Endothelial cell of umbilical vein (primary cell): ENCODE measurements at regions not wholly inside any gene's neighbourhood (a gene's known extent, or its start where the extent isn't known, plus 50 kb on each side); places are given as distances from the start of the nearest gene placed in this dataset.

Source experiments
- BruUV-seq: library from RNA; stranded (reverse); fragments of 400-500 nt; replicated peaks from 2 replicates; lab custom pipeline; 2021; lab: Mats Ljungman, UMichigan
- CTCF ChIA-PET: fragments of 300-600, 350-600 bp; sonication (Branson Sonifier 250); formaldehyde crosslinking; loops from one replicate; lab custom pipeline; 2021; ENCODE audit warnings: antibody characterized with exemption, inconsistent platforms; lab: Charles Lee
- POLR2A ChIA-PET: fragments of 300-600, 350-600 bp; sonication (Branson Sonifier 250); formaldehyde crosslinking; loops from one replicate; lab custom pipeline; 2021; ENCODE audit warnings: antibody characterized with exemption, inconsistent platforms; lab: Charles Lee
- DNase-seq: peaks from one replicate; pipeline ENCODE4 v3.0.0-alpha.2; 2011; ENCODE audit warnings: low read depth, low spot score
- FAIRE-seq: peaks from 2 replicates; lab custom pipeline; 2011; peaks lifted over from hg19 to GRCh38; lab: Jason Lieb, UNC
- H2AFZ ChIP-seq: 2 replicates; pipeline ENCODE4 v1.6.0; 2012; ENCODE audit warnings: low read depth, low read length, control low read depth, inconsistent platforms
- H3K27ac ChIP-seq: 2 replicates; pipeline ENCODE4 v1.5.1; 2011; ENCODE audit warnings: low read depth, mild to moderate bottlenecking, control low read depth, low read length, moderate library complexity; ENCODE audit not compliant: insufficient read depth
- H3K27me3 ChIP-seq, 2 experiments: 2 replicates each; pipeline versions ENCODE4 v1.6.0 to v1.6.1; 2011; ENCODE audit warnings: low read length in 2 of 2, mixed read lengths in 1 of 2; ENCODE audit not compliant: control insufficient read depth in 2 of 2, insufficient read depth in 2 of 2
- H3K36me3 ChIP-seq, 2 experiments: 2 replicates in 1 of 2; 3 replicates in 1 of 2; pipeline ENCODE4 v1.5.1; 2011; ENCODE audit warnings: low read length in 2 of 2, mild to moderate bottlenecking in 1 of 2, moderate library complexity in 1 of 2; ENCODE audit not compliant: control insufficient read depth in 2 of 2, insufficient read depth in 2 of 2; ENCODE audit errors: extremely low read depth in 1 of 2
- H3K4me1 ChIP-seq: 3 replicates; pipeline ENCODE4 v1.5.1; 2011; ENCODE audit warnings: mild to moderate bottlenecking, low read length; ENCODE audit not compliant: control insufficient read depth, insufficient read depth; ENCODE audit errors: extremely low read depth
- H3K4me2 ChIP-seq: 2 replicates; pipeline ENCODE4 v1.6.1; 2011; ENCODE audit warnings: low read length, control low read depth, mixed read lengths; ENCODE audit not compliant: insufficient read depth
- H3K4me3 ChIP-seq, 3 experiments: fragments of 200-600 bp in 1 of 3; sonication (generic), shearing (Covaris generic) in 1 of 3; replicated peaks in 1 of 3; 2 replicates each; pipeline ENCODE4 v1.5.1; 2011 to 2016; ENCODE audit warnings: control low read depth in 3 of 3, low read length in 3 of 3, mild to moderate bottlenecking in 2 of 3, inconsistent platforms in 1 of 3, low read depth in 1 of 3, moderate library complexity in 1 of 3; ENCODE audit not compliant: insufficient read depth in 1 of 3
- H3K79me2 ChIP-seq: 2 replicates; pipeline ENCODE4 v1.6.0; 2012; ENCODE audit warnings: low read length, inconsistent platforms; ENCODE audit not compliant: control insufficient read depth, insufficient read depth
- H3K9ac ChIP-seq: replicated peaks from 2 replicates; pipeline ENCODE3; 2011; ENCODE audit warnings: low read length, control low read depth; ENCODE audit not compliant: insufficient read depth; ENCODE audit errors: extremely low read depth
- H3K9me1 ChIP-seq: replicated peaks from 3 replicates; pipeline ENCODE4 v1.6.0; 2011; ENCODE audit warnings: mild to moderate bottlenecking, low read length; ENCODE audit not compliant: control insufficient read depth, insufficient read depth; ENCODE audit errors: extremely low read depth
- H3K9me3 ChIP-seq: replicated peaks from 2 replicates; pipeline ENCODE4 v1.5.1; 2012; ENCODE audit warnings: low read length, inconsistent platforms; ENCODE audit not compliant: control insufficient read depth, insufficient read depth
- H4K20me1 ChIP-seq: replicated peaks from 2 replicates; pipeline ENCODE3; 2011; ENCODE audit warnings: mild to moderate bottlenecking, low read length; ENCODE audit not compliant: control insufficient read depth, insufficient read depth; ENCODE audit errors: extremely low read depth
- EZH2 ChIP-seq: IDR thresholded peaks from 2 replicates; pipeline ENCODE4 v1.6.1; 2012; ENCODE audit warnings: borderline replicate concordance, low read depth, mild to moderate bottlenecking, moderate library complexity, low read length, inconsistent platforms; ENCODE audit not compliant: severe bottlenecking
- FOS ChIP-seq: IDR thresholded peaks from 2 replicates; pipeline ENCODE4 v1.6.1; 2011; ENCODE audit warnings: mild to moderate bottlenecking, low read length, moderate library complexity, borderline replicate concordance; ENCODE audit not compliant: insufficient read depth
- GATA2 ChIP-seq: IDR thresholded peaks from 2 replicates; pipeline ENCODE4 v1.7.0; 2011; ENCODE audit warnings: low read depth, mild to moderate bottlenecking, moderate library complexity, mixed read lengths, low read length; ENCODE audit not compliant: insufficient read length, insufficient read depth
- JUN ChIP-seq: IDR thresholded peaks from 2 replicates; pipeline ENCODE4 v1.6.1; 2011; ENCODE audit warnings: borderline replicate concordance, low read depth; ENCODE audit not compliant: insufficient read length, insufficient read depth
- MAX ChIP-seq: IDR thresholded peaks from 2 replicates; pipeline ENCODE4 v1.6.1; 2011; ENCODE audit not compliant: insufficient read depth, insufficient read length
- MYC ChIP-seq: IDR thresholded peaks from one replicate; pipeline ENCODE4 v1.6.1; 2011; ENCODE audit warnings: mild to moderate bottlenecking, low read depth, low read length
- POLR2A ChIP-seq: IDR thresholded peaks from 2 replicates; pipeline ENCODE4 v1.6.1; 2012; ENCODE audit warnings: low read depth, mild to moderate bottlenecking, control low read depth, low read length
- POLR2AphosphoS5 ChIP-seq: IDR thresholded peaks from 2 replicates; pipeline ENCODE4 v1.6.1; 2012; ENCODE audit warnings: low read depth, mild to moderate bottlenecking, control low read depth, low read length, moderate library complexity; ENCODE audit not compliant: insufficient read depth
- dilution Hi-C: fragments of 300-500 bp; cut with MboI; formaldehyde crosslinking; loops from one replicate; pipeline ENCODE4 v1.15.0; 2019; ENCODE audit warnings: low sequenced_read_pairs; ENCODE audit not compliant: extremely low pct_ligation_motif_present
- intact Hi-C: fragments of 100-400 bp; cut with micrococcal nuclease; formaldehyde crosslinking; loops from one replicate; pipeline ENCODE4 v1.10.0; 2022
- TF ChIP-seq, protein P1 (sequence below), 2 donors: IDR thresholded peaks; 1 replicate in 1 of 2; 2 replicates in 1 of 2; pipeline ENCODE4 v1.5.1; 2011; ENCODE audit warnings: low read length in 2 of 2, mild to moderate bottlenecking in 2 of 2, moderate library complexity in 2 of 2, control low read depth in 1 of 2, inconsistent platforms in 1 of 2, low read depth in 1 of 2; ENCODE audit not compliant: insufficient read depth in 1 of 2; ENCODE audit errors: extremely low read depth in 1 of 2

DNA sequence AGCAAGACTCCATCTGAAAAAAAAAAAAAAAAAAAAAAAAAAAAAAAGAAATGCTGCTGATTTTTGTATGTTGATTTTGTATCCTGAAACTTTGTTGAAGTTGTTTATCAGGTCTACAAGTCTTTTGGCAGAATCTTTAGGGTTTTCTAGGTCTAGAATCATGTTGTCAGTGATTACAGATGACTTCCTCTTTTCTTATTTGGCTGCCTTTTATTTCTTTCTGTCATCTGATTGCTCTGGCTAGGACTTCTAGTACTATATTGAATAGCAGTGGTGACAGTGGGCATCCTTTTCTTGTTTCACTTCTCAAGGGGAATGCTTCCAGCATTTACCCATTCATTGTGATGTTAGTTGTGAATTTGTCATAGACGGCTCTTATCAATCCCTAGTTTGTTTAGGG, 334.4 kb downstream of the SPRY1 start:
- DNase-seq, result no peak
- no peaks in the 10 kb centered on the region for H3K9me3 ChIP-seq
- H3K4me1 ChIP-seq, result no peaks in the 10 kb centered on the region
- no peaks in the 10 kb centered on the region for H4K20me1 ChIP-seq
- no peak overlapping the region for H3K4me2 ChIP-seq
- TF ChIP-seq MAX, result no peak
- no peak for TF ChIP-seq JUN
- no peak for TF ChIP-seq POLR2A
- no peak for TF ChIP-seq MYC
- TF ChIP-seq, protein P1, sequence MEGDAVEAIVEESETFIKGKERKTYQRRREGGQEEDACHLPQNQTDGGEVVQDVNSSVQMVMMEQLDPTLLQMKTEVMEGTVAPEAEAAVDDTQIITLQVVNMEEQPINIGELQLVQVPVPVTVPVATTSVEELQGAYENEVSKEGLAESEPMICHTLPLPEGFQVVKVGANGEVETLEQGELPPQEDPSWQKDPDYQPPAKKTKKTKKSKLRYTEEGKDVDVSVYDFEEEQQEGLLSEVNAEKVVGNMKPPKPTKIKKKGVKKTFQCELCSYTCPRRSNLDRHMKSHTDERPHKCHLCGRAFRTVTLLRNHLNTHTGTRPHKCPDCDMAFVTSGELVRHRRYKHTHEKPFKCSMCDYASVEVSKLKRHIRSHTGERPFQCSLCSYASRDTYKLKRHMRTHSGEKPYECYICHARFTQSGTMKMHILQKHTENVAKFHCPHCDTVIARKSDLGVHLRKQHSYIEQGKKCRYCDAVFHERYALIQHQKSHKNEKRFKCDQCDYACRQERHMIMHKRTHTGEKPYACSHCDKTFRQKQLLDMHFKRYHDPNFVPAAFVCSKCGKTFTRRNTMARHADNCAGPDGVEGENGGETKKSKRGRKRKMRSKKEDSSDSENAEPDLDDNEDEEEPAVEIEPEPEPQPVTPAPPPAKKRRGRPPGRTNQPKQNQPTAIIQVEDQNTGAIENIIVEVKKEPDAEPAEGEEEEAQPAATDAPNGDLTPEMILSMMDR (IDR thresholded peaks at IDR 0.05; ENCODE audit: extremely low read depth in 1 of 2, insufficient read depth in 1 of 2, low read depth in 1 of 2, low read length in 2 of 2), result no peak
- no peak for TF ChIP-seq FOS
- TF ChIP-seq GATA2, result no peak
- no peak for TF ChIP-seq POLR2AphosphoS5
- no peak for TF ChIP-seq EZH2
- no peak overlapping the region for H3K4me3 ChIP-seq
- dilution Hi-C loops, result no loop called here
- no peaks in the 10 kb centered on the region for H3K36me3 ChIP-seq
- intact Hi-C loops, result no loop called here
- no peaks in the 10 kb centered on the region for H3K27me3 ChIP-seq
- no peak overlapping the region for H3K27ac ChIP-seq
- CTCF ChIA-PET, result interaction anchor here (0.6 kb wide), 1 partner anchor 26 kb away, joined by 3 read pairs; no protein-coding TSS in a partner anchor
- H2AFZ ChIP-seq, result no peak overlapping the region
- no peak for FAIRE-seq
- H3K79me2 ChIP-seq, result no peaks in the 10 kb centered on the region
- H3K9me1 ChIP-seq, result no peaks in the 10 kb centered on the region
- no TSS peak for BruUV-seq
- no peak overlapping the region for H3K9ac ChIP-seq
- POLR2A ChIA-PET, result no interaction called here
